IMR-90 (cell line): ENCODE measurements at regions not wholly inside any gene's neighbourhood (a gene's known extent, or its start where the extent isn't known, plus 50 kb on each side); places are given as distances from the start of the nearest gene placed in this dataset.

Experiments used
- ATAC-seq: fragments of 200-7000 bp; cut with Tn5 transposase; 2 replicates; pipeline ENCODE4 v1.9.1; 2020; ENCODE audit warnings: low read depth, mild to moderate bottlenecking, moderate library complexity
- BruUV-seq: library from RNA; stranded (reverse); fragments of 400-500 nt; replicated peaks from 2 replicates; lab custom pipeline; 2021; lab: Mats Ljungman, UMichigan
- CTCF ChIA-PET: fragments of 300-600 bp; formaldehyde crosslinking; extraction: SDS; loops from one replicate; lab custom pipeline; 2021; ENCODE audit warnings: antibody characterized with exemption; lab: Yijun Ruan, JAX
- POLR2A ChIA-PET: fragments of 300-600 bp; sonication (Branson Sonifier 250); formaldehyde crosslinking; loops from one replicate; lab custom pipeline; 2022; ENCODE audit warnings: antibody characterized with exemption; ENCODE audit not compliant: unreplicated experiment; lab: Charles Lee
- DNase-seq: peaks from one replicate; pipeline ENCODE4 v3.0.0; 2013
- H2AFZ ChIP-seq: replicated peaks from 2 replicates; pipeline ENCODE3; 2013; ENCODE audit warnings: low read length, mild to moderate bottlenecking; ENCODE audit not compliant: poor library complexity
- H2AK5ac ChIP-seq: 2 replicates; pipeline ENCODE4 v1.6.1; 2013; ENCODE audit warnings: low read depth, low read length, inconsistent platforms
- H2AK9ac ChIP-seq: replicated peaks from 2 replicates; pipeline ENCODE3; 2013; ENCODE audit warnings: mild to moderate bottlenecking, low read depth, low read length, moderate library complexity; ENCODE audit not compliant: poor library complexity
- H2BK120ac ChIP-seq: 2 replicates; pipeline ENCODE4 v1.6.1; 2013; ENCODE audit warnings: low read depth, low read length, inconsistent platforms
- H2BK15ac ChIP-seq: 3 replicates; pipeline ENCODE4 v1.6.1; 2013; ENCODE audit warnings: low read depth, low read length, inconsistent platforms
- H2BK20ac ChIP-seq: 2 replicates; pipeline ENCODE4 v1.6.1; 2013; ENCODE audit warnings: low read depth, mild to moderate bottlenecking, inconsistent platforms, low read length, moderate library complexity
- H2BK5ac ChIP-seq: 2 replicates; pipeline ENCODE4 v1.6.1; 2013; ENCODE audit warnings: mild to moderate bottlenecking, low read depth, low read length, inconsistent platforms; ENCODE audit not compliant: poor library complexity, severe bottlenecking
- H3K14ac ChIP-seq: replicated peaks from 2 replicates; pipeline ENCODE4 v1.6.1; 2013; ENCODE audit warnings: low read depth, low read length, inconsistent platforms
- H3K18ac ChIP-seq: 2 replicates; pipeline ENCODE4 v1.6.1; 2013; ENCODE audit warnings: low read depth, low read length, control low read depth
- H3K23ac ChIP-seq: 2 replicates; pipeline ENCODE4 v1.6.1; 2013; ENCODE audit warnings: low read depth, low read length, inconsistent platforms
- H3K27ac ChIP-seq: 2 replicates; pipeline ENCODE4 v1.5.1; 2013; ENCODE audit warnings: mild to moderate bottlenecking, control low read depth, low read length; ENCODE audit not compliant: insufficient read depth
- H3K27me3 ChIP-seq: 2 replicates; pipeline ENCODE4 v1.6.1; 2013; ENCODE audit warnings: low read length; ENCODE audit not compliant: control insufficient read depth, insufficient read depth
- H3K36me3 ChIP-seq: 2 replicates; pipeline ENCODE4 v1.6.1; 2013; ENCODE audit warnings: low read length, mixed read lengths; ENCODE audit not compliant: control insufficient read depth, insufficient read depth
- H3K4ac ChIP-seq: 2 replicates; pipeline ENCODE4 v1.6.1; 2013; ENCODE audit warnings: low read depth, low read length, inconsistent platforms
- H3K4me1 ChIP-seq: 2 replicates; pipeline ENCODE4 v1.6.1; 2013; ENCODE audit warnings: low read length, mixed read lengths; ENCODE audit not compliant: control insufficient read depth, insufficient read depth
- H3K4me2 ChIP-seq: 2 replicates; pipeline ENCODE4 v1.6.1; 2013; ENCODE audit warnings: low read depth, mild to moderate bottlenecking, control low read depth, low read length, moderate library complexity
- H3K4me3 ChIP-seq: 2 replicates; pipeline ENCODE4 v1.5.1; 2013; ENCODE audit warnings: low read depth, mild to moderate bottlenecking, control low read depth, low read length, moderate library complexity; ENCODE audit not compliant: insufficient read depth
- H3K56ac ChIP-seq: 2 replicates; pipeline ENCODE4 v1.6.1; 2013; ENCODE audit warnings: low read length, inconsistent platforms; ENCODE audit not compliant: insufficient read depth; ENCODE audit errors: extremely low read depth
- H3K79me1 ChIP-seq, 2 experiments: 2 replicates each; pipeline ENCODE4 v1.6.1; 2013; ENCODE audit warnings: low read length in 2 of 2, inconsistent platforms in 1 of 2, low read depth in 1 of 2
- H3K9ac ChIP-seq: 2 replicates; pipeline ENCODE4 v1.6.1; 2013; ENCODE audit warnings: low read depth, low read length, control low read depth
- H3K9me1 ChIP-seq: 2 replicates; pipeline ENCODE4 v1.6.1; 2013; ENCODE audit warnings: low read length, inconsistent platforms; ENCODE audit not compliant: insufficient read depth
- H3K9me3 ChIP-seq: 2 replicates; pipeline ENCODE4 v1.6.1; 2013; ENCODE audit warnings: low read length; ENCODE audit not compliant: control insufficient read depth, insufficient read depth
- H4K20me1 ChIP-seq: 2 replicates; pipeline ENCODE4 v1.6.1; 2013; ENCODE audit warnings: low read length, inconsistent platforms; ENCODE audit not compliant: insufficient read depth
- H4K5ac ChIP-seq: 2 replicates; pipeline ENCODE4 v1.6.1; 2013; ENCODE audit warnings: mild to moderate bottlenecking, low read depth, low read length, control low read depth
- H4K8ac ChIP-seq, 2 experiments: 2 replicates each; pipeline ENCODE4 v1.6.1; 2013; ENCODE audit warnings: low read depth in 2 of 2, low read length in 2 of 2, control low read depth in 1 of 2, inconsistent platforms in 1 of 2
- H4K91ac ChIP-seq: 2 replicates; pipeline ENCODE4 v1.6.1; 2013; ENCODE audit warnings: low read depth, low read length, inconsistent platforms; ENCODE audit not compliant: insufficient read depth
- BHLHE40 ChIP-seq: fragments of 150-350 bp; IDR thresholded peaks from 2 replicates; pipeline ENCODE4 v1.6.1; 2016; ENCODE audit warnings: mild to moderate bottlenecking, low read depth, low read length
- CEBPB ChIP-seq: IDR thresholded peaks from 2 replicates; pipeline ENCODE4 v1.6.1; 2012; ENCODE audit warnings: low read depth, low read length, improper control_type of control experiment
- CHD1 ChIP-seq: IDR thresholded peaks from 2 replicates; pipeline ENCODE4 v1.6.1; 2012; ENCODE audit warnings: low read depth, low read length, improper control_type of control experiment
- FOS ChIP-seq: fragments of 150-350 bp; IDR thresholded peaks from 2 replicates; pipeline ENCODE4 v1.6.1; 2016; ENCODE audit warnings: low read depth, low read length
- MAFK ChIP-seq: IDR thresholded peaks from 2 replicates; pipeline ENCODE4 v1.6.1; 2012; ENCODE audit warnings: low read depth, low read length, improper control_type of control experiment
- MAZ ChIP-seq: IDR thresholded peaks from 2 replicates; pipeline ENCODE4 v1.6.1; 2012; ENCODE audit warnings: low read depth, mild to moderate bottlenecking, low read length, improper control_type of control experiment, moderate library complexity, borderline replicate concordance
- MXI1 ChIP-seq: IDR thresholded peaks from 2 replicates; pipeline ENCODE4 v1.6.1; 2012; ENCODE audit warnings: low read depth, mild to moderate bottlenecking, low read length, moderate library complexity, borderline replicate concordance
- NFE2L2 ChIP-seq: fragments of 150-350 bp; IDR thresholded peaks from 2 replicates; pipeline ENCODE4 v1.6.1; 2016; ENCODE audit warnings: low read depth, mild to moderate bottlenecking, low read length
- POLR2A ChIP-seq: IDR thresholded peaks from 2 replicates; pipeline ENCODE4 v1.6.1; 2012; ENCODE audit warnings: mild to moderate bottlenecking, low read depth, low read length
- RAD21 ChIP-seq: IDR thresholded peaks from 2 replicates; pipeline ENCODE4 v1.6.1; 2012; ENCODE audit warnings: low read length, improper control_type of control experiment
- RCOR1 ChIP-seq: IDR thresholded peaks from 2 replicates; pipeline ENCODE4 v1.6.1; 2012; ENCODE audit warnings: mild to moderate bottlenecking, low read length, improper control_type of control experiment; ENCODE audit not compliant: insufficient replicate concordance
- RFX5 ChIP-seq: IDR thresholded peaks from 2 replicates; pipeline ENCODE4 v1.8.0; 2012; ENCODE audit warnings: low read depth, mild to moderate bottlenecking, low read length, moderate library complexity
- SMC3 ChIP-seq: fragments of 150-350 bp; IDR thresholded peaks from 2 replicates; pipeline ENCODE4 v1.6.1; 2016; ENCODE audit warnings: low read depth, mild to moderate bottlenecking, antibody characterized with exemption, low read length, moderate library complexity
- dilution Hi-C: fragments of 300-500 bp; cut with HindIII; formaldehyde crosslinking; loops from one replicate; pipeline ENCODE4 v1.14.3; 2018; ENCODE audit warnings: low sequenced_read_pairs; ENCODE audit not compliant: unreplicated experiment
- in situ Hi-C: fragments of 300-500 bp; cut with MboI; formaldehyde crosslinking; loops from 3 replicates; pipeline ENCODE4 v1.14.3; 2019; ENCODE audit warnings: low sequenced_read_pairs, inconsistent platforms, mixed read lengths
- intact Hi-C: fragments of 100-400 bp; cut with micrococcal nuclease; formaldehyde crosslinking; loops from 2 replicates; pipeline ENCODE4 v1.10.0; 2022
- TF ChIP-seq, protein P1 (sequence below): conservative IDR thresholded peaks from 2 replicates; pipeline ENCODE4 v1.5.1; 2012; ENCODE audit warnings: mild to moderate bottlenecking, low read depth, low read length, improper control_type of control experiment
- TF ChIP-seq, protein P2 (sequence below): fragments of 150-350 bp; IDR thresholded peaks from 2 replicates; pipeline ENCODE4 v1.6.1; 2016; ENCODE audit warnings: low read depth, mild to moderate bottlenecking, low read length, moderate library complexity, borderline replicate concordance
- TF ChIP-seq, protein P3 (sequence below): fragments of 150-350 bp; IDR thresholded peaks from 2 replicates; pipeline ENCODE4 v1.6.1; 2017; ENCODE audit warnings: mild to moderate bottlenecking, antibody characterized with exemption, low read length, low read depth

DNA sequence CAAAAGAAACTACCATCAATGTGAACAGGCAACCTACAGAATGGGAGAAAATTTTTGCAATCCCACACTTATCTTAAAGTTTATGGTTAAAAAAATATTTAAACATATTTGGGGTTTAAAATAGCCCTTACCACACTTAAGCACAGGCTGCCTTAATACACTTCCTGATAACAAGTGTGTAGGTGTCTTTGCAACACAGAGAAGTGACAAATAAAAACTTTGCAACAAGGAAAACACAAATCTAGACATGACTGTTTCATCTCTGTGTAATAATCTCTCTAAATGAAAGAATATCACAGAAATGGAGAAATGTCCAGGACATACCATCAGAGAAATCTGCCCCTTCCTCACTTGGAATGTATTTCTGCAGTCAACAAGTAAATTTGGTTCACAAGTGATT is 464.1 kb upstream of the ARHGEF26 start:
- no peak overlapping the region for H3K9ac ChIP-seq
- H3K9me1 ChIP-seq: no peaks in the 10 kb centered on the region
- no peaks in the 10 kb centered on the region for H3K4me1 ChIP-seq
- intact Hi-C loops (no loop called here), dilution Hi-C loops (no loop called here), in situ Hi-C loops (no loop called here)
- POLR2A ChIA-PET: no interaction called here
- H2BK20ac ChIP-seq: no peak overlapping the region
- no peak overlapping the region for H2AK9ac ChIP-seq
- H2AK5ac ChIP-seq: no peak overlapping the region
- no peak overlapping the region for H2BK120ac ChIP-seq
- no peak overlapping the region for H3K14ac ChIP-seq
- H3K23ac ChIP-seq: no peak overlapping the region
- H3K4me3 ChIP-seq: no peak overlapping the region
- no peak overlapping the region for H3K18ac ChIP-seq
- H2BK15ac ChIP-seq: no peak overlapping the region
- no peak overlapping the region for H2AFZ ChIP-seq
- H3K79me1 ChIP-seq: no peaks in the 10 kb centered on the region
- no peak for ATAC-seq
- no peaks in the 10 kb centered on the region for H3K27me3 ChIP-seq
- H2BK5ac ChIP-seq: no peak overlapping the region
- TF ChIP-seq NFE2L2: no peak
- no peak for TF ChIP-seq MAFK
- TF ChIP-seq RAD21: no peak
- no peak for TF ChIP-seq RCOR1
- TF ChIP-seq MXI1: no peak
- TF ChIP-seq, protein P1, sequence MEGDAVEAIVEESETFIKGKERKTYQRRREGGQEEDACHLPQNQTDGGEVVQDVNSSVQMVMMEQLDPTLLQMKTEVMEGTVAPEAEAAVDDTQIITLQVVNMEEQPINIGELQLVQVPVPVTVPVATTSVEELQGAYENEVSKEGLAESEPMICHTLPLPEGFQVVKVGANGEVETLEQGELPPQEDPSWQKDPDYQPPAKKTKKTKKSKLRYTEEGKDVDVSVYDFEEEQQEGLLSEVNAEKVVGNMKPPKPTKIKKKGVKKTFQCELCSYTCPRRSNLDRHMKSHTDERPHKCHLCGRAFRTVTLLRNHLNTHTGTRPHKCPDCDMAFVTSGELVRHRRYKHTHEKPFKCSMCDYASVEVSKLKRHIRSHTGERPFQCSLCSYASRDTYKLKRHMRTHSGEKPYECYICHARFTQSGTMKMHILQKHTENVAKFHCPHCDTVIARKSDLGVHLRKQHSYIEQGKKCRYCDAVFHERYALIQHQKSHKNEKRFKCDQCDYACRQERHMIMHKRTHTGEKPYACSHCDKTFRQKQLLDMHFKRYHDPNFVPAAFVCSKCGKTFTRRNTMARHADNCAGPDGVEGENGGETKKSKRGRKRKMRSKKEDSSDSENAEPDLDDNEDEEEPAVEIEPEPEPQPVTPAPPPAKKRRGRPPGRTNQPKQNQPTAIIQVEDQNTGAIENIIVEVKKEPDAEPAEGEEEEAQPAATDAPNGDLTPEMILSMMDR: no peak
- no peak for TF ChIP-seq FOS
- no peak for TF ChIP-seq POLR2A
- TF ChIP-seq, protein P2, sequence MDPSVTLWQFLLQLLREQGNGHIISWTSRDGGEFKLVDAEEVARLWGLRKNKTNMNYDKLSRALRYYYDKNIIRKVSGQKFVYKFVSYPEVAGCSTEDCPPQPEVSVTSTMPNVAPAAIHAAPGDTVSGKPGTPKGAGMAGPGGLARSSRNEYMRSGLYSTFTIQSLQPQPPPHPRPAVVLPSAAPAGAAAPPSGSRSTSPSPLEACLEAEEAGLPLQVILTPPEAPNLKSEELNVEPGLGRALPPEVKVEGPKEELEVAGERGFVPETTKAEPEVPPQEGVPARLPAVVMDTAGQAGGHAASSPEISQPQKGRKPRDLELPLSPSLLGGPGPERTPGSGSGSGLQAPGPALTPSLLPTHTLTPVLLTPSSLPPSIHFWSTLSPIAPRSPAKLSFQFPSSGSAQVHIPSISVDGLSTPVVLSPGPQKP: no peak
- TF ChIP-seq CHD1: no peak
- TF ChIP-seq RFX5: no peak
- TF ChIP-seq SMC3: no peak
- TF ChIP-seq CEBPB: no peak
- no peak for TF ChIP-seq MAZ
- TF ChIP-seq BHLHE40: no peak
- TF ChIP-seq, protein P3, sequence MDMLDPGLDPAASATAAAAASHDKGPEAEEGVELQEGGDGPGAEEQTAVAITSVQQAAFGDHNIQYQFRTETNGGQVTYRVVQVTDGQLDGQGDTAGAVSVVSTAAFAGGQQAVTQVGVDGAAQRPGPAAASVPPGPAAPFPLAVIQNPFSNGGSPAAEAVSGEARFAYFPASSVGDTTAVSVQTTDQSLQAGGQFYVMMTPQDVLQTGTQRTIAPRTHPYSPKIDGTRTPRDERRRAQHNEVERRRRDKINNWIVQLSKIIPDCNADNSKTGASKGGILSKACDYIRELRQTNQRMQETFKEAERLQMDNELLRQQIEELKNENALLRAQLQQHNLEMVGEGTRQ: no peak
- H3K27ac ChIP-seq: no peak overlapping the region
- H4K20me1 ChIP-seq: no peaks in the 10 kb centered on the region
- H3K56ac ChIP-seq: no peak overlapping the region
- no peak overlapping the region for H4K5ac ChIP-seq
- no peak overlapping the region for H3K4me2 ChIP-seq
- CTCF ChIA-PET: no interaction called here
- H3K9me3 ChIP-seq: no peaks in the 10 kb centered on the region
- no peaks in the 10 kb centered on the region for H3K36me3 ChIP-seq
- H4K91ac ChIP-seq: no peak overlapping the region
- H4K8ac ChIP-seq: no peak overlapping the region
- no peak for DNase-seq
- no peak overlapping the region for H3K4ac ChIP-seq
- no TSS peak for BruUV-seq
